ENCODE measurements at regions not wholly inside any gene's neighbourhood (a gene's known extent, or its start where the extent isn't known, plus 50 kb on each side); places are given as distances from the start of the nearest gene placed in this dataset.

DNA sequence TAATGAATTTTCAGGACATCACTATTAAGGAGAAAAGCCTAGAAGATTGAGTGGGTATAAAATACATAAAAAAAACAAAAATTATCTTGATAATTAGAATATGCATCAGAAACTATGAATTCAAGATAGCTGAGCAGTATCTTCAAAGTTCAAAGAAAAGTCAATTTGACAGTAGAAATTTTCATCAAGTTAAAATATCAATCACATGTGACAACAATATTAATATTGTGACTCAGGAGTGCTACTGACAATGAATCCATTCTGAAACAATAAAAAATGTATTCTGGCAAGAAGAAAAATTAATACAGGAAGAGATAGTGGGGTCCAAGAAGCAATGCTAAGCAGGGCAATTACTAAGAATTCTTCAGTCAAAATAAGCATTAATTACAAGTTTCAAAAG, 151.9 kb upstream of the GLRA2 start:
- no peak for TF ChIP-seq EZH2 (IDR thresholded peaks at IDR 0.05; ENCODE audit: low read length)
- no peak for TF ChIP-seq CTCF (optimal IDR thresholded peaks at IDR 0.05 in 1 of 3, IDR thresholded peaks at IDR 0.05 in 1 of 3, conservative IDR thresholded peaks at IDR 0.05 in 1 of 3; ENCODE audit: extremely low read depth in 1 of 3, insufficient read depth in 2 of 3, low read length in 3 of 3)
